ENCODE measurements at regions not wholly inside any gene's neighbourhood (a gene's known extent, or its start where the extent isn't known, plus 50 kb on each side); places are given as distances from the start of the nearest gene placed in this dataset.

DNA sequence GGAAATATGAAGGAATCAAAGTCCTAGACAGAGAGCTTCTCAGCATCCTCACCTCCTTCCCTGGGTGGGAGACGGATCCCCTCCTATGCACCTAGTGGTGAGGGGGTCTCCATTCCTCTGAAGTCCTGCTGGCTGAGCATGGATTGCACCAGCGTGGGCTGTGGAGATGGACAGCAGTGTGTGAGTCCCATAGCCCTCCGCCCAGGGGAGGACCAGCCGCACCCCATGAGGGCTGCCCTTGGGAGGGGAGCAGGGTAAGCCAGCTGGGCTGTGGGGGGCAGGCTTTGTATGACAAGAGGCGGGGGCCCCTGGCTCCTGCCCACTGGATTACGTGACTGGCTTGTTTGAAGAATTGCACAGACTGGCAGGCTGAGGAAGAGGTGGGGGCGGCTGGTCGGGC is 768.2 kb downstream of the GALR1 start:
- no peaks in the 10 kb centered on the region for H3K4me1 ChIP-seq (ENCODE audit: control insufficient read depth in 3 of 3, insufficient read depth in 3 of 3, low read length in 3 of 3)
- H3K9me3 ChIP-seq (ENCODE audit: control insufficient read depth in 3 of 3, low read length in 3 of 3) = no peaks in the 10 kb centered on the region
- H3K4me3 ChIP-seq (ENCODE audit: low read length in 3 of 3) = no peak overlapping the region
- no peaks in the 10 kb centered on the region for H3K27me3 ChIP-seq (ENCODE audit: control insufficient read depth in 3 of 3, insufficient read depth in 3 of 3, low read length in 3 of 3)
- no peak overlapping the region for H3K9ac ChIP-seq (ENCODE audit: low read depth in 1 of 3, low read length in 3 of 3)
- no peak overlapping the region for H3K27ac ChIP-seq (ENCODE audit: low read depth, low read length)
- H3K36me3 ChIP-seq (ENCODE audit: control insufficient read depth in 3 of 3, insufficient read depth in 3 of 3, low read length in 3 of 3) = no peaks in the 10 kb centered on the region

DNA sequence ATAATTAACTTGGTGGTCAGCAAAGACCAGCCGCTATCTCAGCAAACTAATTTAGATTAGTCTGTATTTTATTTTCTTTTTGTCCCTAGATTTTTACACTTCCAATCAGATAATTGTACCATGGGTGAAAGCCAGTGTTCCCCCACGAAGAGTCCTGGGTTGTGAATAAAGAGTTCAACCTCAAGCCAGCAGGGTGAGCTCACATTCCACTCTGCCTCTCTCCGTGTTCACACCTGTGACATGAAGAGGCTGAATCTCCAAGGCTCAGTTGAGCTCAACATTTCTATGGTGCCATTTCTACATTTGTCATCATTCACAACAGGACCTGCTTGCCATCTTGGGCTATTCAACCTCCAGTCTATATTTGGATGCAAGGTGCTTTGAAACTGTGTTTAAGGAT is 771.5 kb downstream of the GALR1 start:
- H3K4me1 ChIP-seq (ENCODE audit: control insufficient read depth in 3 of 3, insufficient read depth in 3 of 3, low read length in 3 of 3) = no peaks in the 10 kb centered on the region
- no peaks in the 10 kb centered on the region for H3K27me3 ChIP-seq (ENCODE audit: control insufficient read depth in 3 of 3, insufficient read depth in 3 of 3, low read length in 3 of 3)
- H3K4me3 ChIP-seq (ENCODE audit: low read length in 3 of 3) = no peak overlapping the region
- no peak overlapping the region for H3K9ac ChIP-seq (ENCODE audit: low read depth in 1 of 3, low read length in 3 of 3)
- H3K9me3 ChIP-seq (ENCODE audit: control insufficient read depth in 3 of 3, low read length in 3 of 3) = no peaks in the 10 kb centered on the region
- no peak overlapping the region for H3K27ac ChIP-seq (ENCODE audit: low read depth, low read length)
- no peaks in the 10 kb centered on the region for H3K36me3 ChIP-seq (ENCODE audit: control insufficient read depth in 3 of 3, insufficient read depth in 3 of 3, low read length in 3 of 3)

DNA sequence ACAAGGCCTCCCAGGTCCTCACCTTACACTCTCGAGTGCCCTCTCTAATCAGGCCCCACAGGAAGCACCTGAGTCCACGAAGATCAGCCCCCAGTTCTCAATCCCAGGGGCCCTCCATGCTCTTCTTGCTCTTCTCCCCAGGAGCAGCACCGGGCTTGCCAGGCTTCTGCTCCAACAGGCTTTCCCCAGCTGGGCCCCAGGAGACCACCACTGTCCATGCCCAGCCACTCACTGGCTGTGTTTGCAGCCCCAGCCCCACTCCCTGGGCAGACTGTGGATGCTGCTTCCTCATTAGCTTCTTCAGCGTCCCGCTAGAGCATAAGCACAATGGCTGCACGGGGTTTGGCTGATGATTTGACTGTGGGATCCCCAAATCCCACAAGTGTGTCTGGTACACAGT is 781.9 kb downstream of the GALR1 start:
- Histone ChIP-seq H3K9me3 (ENCODE audit: control insufficient read depth in 3 of 3, low read length in 3 of 3) (peaks cover 0 to 4% (median 0%) of the 10 kb centered on the region in 3 donors), H3K9ac (ENCODE audit: low read depth in 1 of 3, low read length in 3 of 3) (no peak overlapping the region), H3K36me3 (ENCODE audit: control insufficient read depth in 3 of 3, insufficient read depth in 3 of 3, low read length in 3 of 3) (no peaks in the 10 kb centered on the region), H3K4me1 (ENCODE audit: control insufficient read depth in 3 of 3, insufficient read depth in 3 of 3, low read length in 3 of 3) (no peaks in the 10 kb centered on the region), H3K27me3 (ENCODE audit: control insufficient read depth in 3 of 3, insufficient read depth in 3 of 3, low read length in 3 of 3) (no peaks in the 10 kb centered on the region), H3K27ac (ENCODE audit: low read depth, low read length) (no peak overlapping the region), H3K4me3 (ENCODE audit: low read length in 3 of 3) (no peak overlapping the region)

DNA sequence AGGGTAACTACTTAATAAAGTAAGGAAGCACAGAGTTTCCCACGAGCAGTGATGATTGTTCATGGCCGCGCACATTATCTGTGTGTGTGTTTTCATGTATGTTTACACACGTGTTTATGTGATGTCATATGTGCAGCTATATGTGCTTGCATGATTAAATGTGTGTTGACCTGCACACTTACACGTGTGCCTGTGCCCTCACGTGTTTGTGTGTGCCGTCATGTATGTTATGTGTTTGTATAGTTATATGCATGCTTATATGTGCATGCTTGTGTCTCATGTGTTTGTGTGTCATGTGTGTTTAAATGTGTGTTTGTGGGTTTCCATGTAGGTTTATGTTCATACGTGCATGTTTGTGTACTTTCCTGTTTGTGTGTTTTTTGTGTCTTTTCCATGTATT is 782.3 kb downstream of the GALR1 start:
- Histone ChIP-seq H3K9ac (ENCODE audit: low read depth in 1 of 3, low read length in 3 of 3) (no peak overlapping the region), H3K36me3 (ENCODE audit: control insufficient read depth in 3 of 3, insufficient read depth in 3 of 3, low read length in 3 of 3) (no peaks in the 10 kb centered on the region), H3K9me3 (ENCODE audit: control insufficient read depth in 3 of 3, low read length in 3 of 3) (peaks cover 0 to 4% (median 0%) of the 10 kb centered on the region in 3 donors), H3K4me3 (ENCODE audit: low read length in 3 of 3) (no peak overlapping the region), H3K4me1 (ENCODE audit: control insufficient read depth in 3 of 3, insufficient read depth in 3 of 3, low read length in 3 of 3) (no peaks in the 10 kb centered on the region), H3K27ac (ENCODE audit: low read depth, low read length) (no peak overlapping the region), H3K27me3 (ENCODE audit: control insufficient read depth in 3 of 3, insufficient read depth in 3 of 3, low read length in 3 of 3) (no peaks in the 10 kb centered on the region)

DNA sequence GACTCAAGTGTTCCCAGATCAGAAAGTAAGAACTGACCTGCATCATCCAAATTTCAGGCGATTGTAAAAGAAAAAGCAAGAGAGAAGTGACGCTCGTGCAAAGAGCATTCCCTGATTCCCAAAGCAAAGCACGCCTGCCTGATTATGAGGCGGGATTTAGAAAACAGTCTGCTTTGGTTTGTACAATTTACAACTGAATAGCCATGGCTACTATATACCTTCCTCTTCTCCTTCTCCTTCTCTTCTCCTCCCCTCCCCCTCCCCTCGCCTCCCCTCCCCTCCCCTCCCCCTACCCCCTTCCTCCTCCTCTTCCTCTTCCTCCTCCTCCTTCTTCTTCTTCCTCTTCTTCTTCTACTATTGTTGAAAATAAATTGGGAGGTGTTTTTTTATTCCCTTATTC is 782.9 kb downstream of the GALR1 start:
- Histone ChIP-seq H3K27ac (ENCODE audit: low read depth, low read length) (no peak overlapping the region), H3K9ac (ENCODE audit: low read depth in 1 of 3, low read length in 3 of 3) (no peak overlapping the region), H3K4me3 (ENCODE audit: low read length in 3 of 3) (no peak overlapping the region), H3K27me3 (ENCODE audit: control insufficient read depth in 3 of 3, insufficient read depth in 3 of 3, low read length in 3 of 3) (no peaks in the 10 kb centered on the region), H3K36me3 (ENCODE audit: control insufficient read depth in 3 of 3, insufficient read depth in 3 of 3, low read length in 3 of 3) (no peaks in the 10 kb centered on the region), H3K9me3 (ENCODE audit: control insufficient read depth in 3 of 3, low read length in 3 of 3) (peaks cover 0 to 4% (median 0%) of the 10 kb centered on the region in 3 donors), H3K4me1 (ENCODE audit: control insufficient read depth in 3 of 3, insufficient read depth in 3 of 3, low read length in 3 of 3) (no peaks in the 10 kb centered on the region)

DNA sequence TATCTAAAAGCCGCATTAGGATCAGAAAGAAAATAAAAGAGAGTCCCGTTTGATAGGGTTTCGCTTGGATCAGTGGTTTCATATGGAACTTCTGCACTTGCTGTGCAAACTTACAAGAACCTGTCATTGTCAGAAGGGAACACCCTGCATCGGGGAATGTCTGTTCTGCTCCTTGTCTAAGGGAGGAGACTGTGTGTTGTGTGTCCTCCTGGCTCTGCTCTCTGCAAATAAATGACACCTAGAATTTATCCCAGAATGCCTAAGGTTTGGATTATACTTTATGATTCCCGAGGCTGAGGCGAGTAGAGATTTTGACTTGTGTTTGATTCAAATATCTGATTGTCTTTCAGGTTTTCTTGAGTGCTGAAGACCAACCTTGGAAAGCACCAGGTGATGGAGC is 785.1 kb downstream of the GALR1 start:
- Histone ChIP-seq H3K4me1 (ENCODE audit: control insufficient read depth in 3 of 3, insufficient read depth in 3 of 3, low read length in 3 of 3) (no peaks in the 10 kb centered on the region), H3K9me3 (ENCODE audit: control insufficient read depth in 3 of 3, low read length in 3 of 3) (peaks cover 0 to 4% (median 0%) of the 10 kb centered on the region in 3 donors), H3K27me3 (ENCODE audit: control insufficient read depth in 3 of 3, insufficient read depth in 3 of 3, low read length in 3 of 3) (no peaks in the 10 kb centered on the region), H3K4me3 (ENCODE audit: low read length in 3 of 3) (no peak overlapping the region), H3K36me3 (ENCODE audit: control insufficient read depth in 3 of 3, insufficient read depth in 3 of 3, low read length in 3 of 3) (no peaks in the 10 kb centered on the region), H3K27ac (ENCODE audit: low read depth, low read length) (no peak overlapping the region), H3K9ac (ENCODE audit: low read depth in 1 of 3, low read length in 3 of 3) (no peak overlapping the region)

DNA sequence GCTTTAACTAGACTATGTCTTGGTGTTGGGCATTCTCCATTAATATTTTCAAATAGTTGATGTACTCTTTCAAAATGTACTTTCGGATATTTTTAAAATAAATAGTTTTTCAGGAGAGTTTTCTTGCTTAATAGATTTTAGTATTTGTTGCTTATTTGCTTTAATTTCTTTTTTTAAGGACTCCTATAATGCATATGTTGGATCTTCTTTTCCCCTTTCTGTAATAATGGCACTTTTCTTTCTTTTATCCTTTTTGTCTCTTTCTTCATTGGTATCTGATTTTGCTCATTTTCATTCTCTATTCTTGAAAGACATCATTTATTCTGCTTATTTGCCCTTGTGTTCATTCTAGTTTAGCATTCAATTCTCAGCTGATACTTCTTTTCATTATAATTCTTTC is 791.6 kb downstream of the GALR1 start:
- no peaks in the 10 kb centered on the region for H3K27me3 ChIP-seq (ENCODE audit: control insufficient read depth in 3 of 3, insufficient read depth in 3 of 3, low read length in 3 of 3)
- no peaks in the 10 kb centered on the region for H3K4me1 ChIP-seq (ENCODE audit: control insufficient read depth in 3 of 3, insufficient read depth in 3 of 3, low read length in 3 of 3)
- H3K27ac ChIP-seq (ENCODE audit: low read depth, low read length) = no peak overlapping the region
- H3K9me3 ChIP-seq (ENCODE audit: control insufficient read depth in 3 of 3, low read length in 3 of 3) = peaks cover 0 to 12% (median 2%) of the 10 kb centered on the region in 3 donors
- H3K4me3 ChIP-seq (ENCODE audit: low read length in 3 of 3) = no peak overlapping the region
- no peak overlapping the region for H3K9ac ChIP-seq (ENCODE audit: low read depth in 1 of 3, low read length in 3 of 3)
- H3K36me3 ChIP-seq (ENCODE audit: control insufficient read depth in 3 of 3, insufficient read depth in 3 of 3, low read length in 3 of 3) = no peaks in the 10 kb centered on the region

DNA sequence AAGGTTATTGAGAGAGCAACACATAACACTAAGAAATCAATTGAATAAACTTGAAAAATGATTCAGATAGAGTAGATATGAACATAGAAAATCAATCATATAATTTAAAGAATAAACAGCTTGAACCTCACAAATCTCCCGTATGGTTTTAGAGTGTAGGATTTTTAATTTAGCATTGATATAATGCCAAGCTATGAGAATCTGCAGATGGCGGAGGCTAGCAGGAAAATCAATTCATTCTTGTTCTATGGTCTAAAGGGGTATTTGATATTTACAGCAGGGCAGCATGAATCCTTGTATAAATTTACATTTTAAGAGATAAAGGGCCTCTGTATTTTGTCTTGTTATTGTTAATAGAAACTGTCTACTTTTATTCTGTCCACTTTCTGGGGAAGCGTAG is 797.0 kb downstream of the GALR1 start:
- H3K4me1 ChIP-seq (ENCODE audit: control insufficient read depth in 3 of 3, insufficient read depth in 3 of 3, low read length in 3 of 3) = no peaks in the 10 kb centered on the region
- no peak overlapping the region for H3K9ac ChIP-seq (ENCODE audit: low read depth in 1 of 3, low read length in 3 of 3)
- H3K9me3 ChIP-seq (ENCODE audit: control insufficient read depth in 3 of 3, low read length in 3 of 3) = peaks cover 0 to 7% (median 0%) of the 10 kb centered on the region in 3 donors
- H3K27me3 ChIP-seq (ENCODE audit: control insufficient read depth in 3 of 3, insufficient read depth in 3 of 3, low read length in 3 of 3) = peaks cover 0 to 9% (median 0%) of the 10 kb centered on the region in 3 donors
- no peak overlapping the region for H3K27ac ChIP-seq (ENCODE audit: low read depth, low read length)
- H3K4me3 ChIP-seq (ENCODE audit: low read length in 3 of 3) = no peak overlapping the region
- H3K36me3 ChIP-seq (ENCODE audit: control insufficient read depth in 3 of 3, insufficient read depth in 3 of 3, low read length in 3 of 3) = no peaks in the 10 kb centered on the region

DNA sequence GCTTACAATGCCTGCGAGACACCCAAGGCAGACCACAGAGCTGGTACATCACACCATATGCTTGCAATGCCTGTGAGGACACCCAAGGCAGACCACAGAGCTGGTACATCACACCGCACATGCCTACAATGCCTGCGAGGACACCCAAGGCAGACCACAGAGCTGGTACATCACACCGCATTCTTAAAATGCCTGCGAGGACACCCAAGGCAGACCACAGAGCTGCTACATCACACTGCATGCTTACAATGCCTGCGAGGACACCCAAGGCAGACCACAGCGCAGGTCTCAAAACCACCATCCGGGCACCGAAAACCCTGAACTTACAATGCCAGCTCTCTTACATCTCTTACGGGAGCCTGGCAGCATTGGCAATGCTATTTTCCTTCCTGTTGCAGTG is 799.6 kb downstream of the GALR1 start:
- Histone ChIP-seq H3K27ac (ENCODE audit: low read depth, low read length) (no peak overlapping the region), H3K27me3 (ENCODE audit: control insufficient read depth in 3 of 3, insufficient read depth in 3 of 3, low read length in 3 of 3) (peaks cover 0 to 12% (median 0%) of the 10 kb centered on the region in 3 donors), H3K9ac (ENCODE audit: low read depth in 1 of 3, low read length in 3 of 3) (no peak overlapping the region), H3K4me1 (ENCODE audit: control insufficient read depth in 3 of 3, insufficient read depth in 3 of 3, low read length in 3 of 3) (no peaks in the 10 kb centered on the region), H3K36me3 (ENCODE audit: control insufficient read depth in 3 of 3, insufficient read depth in 3 of 3, low read length in 3 of 3) (no peaks in the 10 kb centered on the region), H3K4me3 (ENCODE audit: low read length in 3 of 3) (no peak overlapping the region), H3K9me3 (ENCODE audit: control insufficient read depth in 3 of 3, low read length in 3 of 3) (no peaks in the 10 kb centered on the region)

DNA sequence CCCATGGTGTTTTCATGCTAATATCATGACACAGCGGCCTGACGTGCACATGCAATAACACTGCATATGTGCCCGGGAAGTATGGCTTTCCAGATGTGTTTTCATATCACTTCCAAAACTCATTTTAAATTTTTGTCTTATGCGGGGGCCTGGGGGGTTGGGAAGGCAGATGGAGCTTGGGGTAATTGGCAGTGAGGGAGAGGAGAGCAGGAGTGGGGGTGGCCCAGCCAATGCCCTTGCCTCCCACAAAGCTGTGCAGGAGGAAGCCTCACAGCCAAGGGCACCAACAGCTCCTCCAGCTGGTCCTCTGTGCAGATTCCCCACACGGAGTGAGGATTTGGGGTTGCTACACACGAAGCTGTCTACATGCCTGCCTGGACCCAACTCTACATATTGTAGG is 805.2 kb downstream of the GALR1 start:
- no peak overlapping the region for H3K4me3 ChIP-seq (ENCODE audit: low read length in 3 of 3)
- peaks cover 0 to 2% (median 0%) of the 10 kb centered on the region in 3 donors for H3K27me3 ChIP-seq (ENCODE audit: control insufficient read depth in 3 of 3, insufficient read depth in 3 of 3, low read length in 3 of 3)
- no peak overlapping the region for H3K27ac ChIP-seq (ENCODE audit: low read depth, low read length)
- H3K9me3 ChIP-seq (ENCODE audit: control insufficient read depth in 3 of 3, low read length in 3 of 3) = peaks cover 0 to 4% (median 2%) of the 10 kb centered on the region in 3 donors
- H3K4me1 ChIP-seq (ENCODE audit: control insufficient read depth in 3 of 3, insufficient read depth in 3 of 3, low read length in 3 of 3) = no peaks in the 10 kb centered on the region
- H3K36me3 ChIP-seq (ENCODE audit: control insufficient read depth in 3 of 3, insufficient read depth in 3 of 3, low read length in 3 of 3) = no peaks in the 10 kb centered on the region
- no peak overlapping the region for H3K9ac ChIP-seq (ENCODE audit: low read depth in 1 of 3, low read length in 3 of 3)

DNA sequence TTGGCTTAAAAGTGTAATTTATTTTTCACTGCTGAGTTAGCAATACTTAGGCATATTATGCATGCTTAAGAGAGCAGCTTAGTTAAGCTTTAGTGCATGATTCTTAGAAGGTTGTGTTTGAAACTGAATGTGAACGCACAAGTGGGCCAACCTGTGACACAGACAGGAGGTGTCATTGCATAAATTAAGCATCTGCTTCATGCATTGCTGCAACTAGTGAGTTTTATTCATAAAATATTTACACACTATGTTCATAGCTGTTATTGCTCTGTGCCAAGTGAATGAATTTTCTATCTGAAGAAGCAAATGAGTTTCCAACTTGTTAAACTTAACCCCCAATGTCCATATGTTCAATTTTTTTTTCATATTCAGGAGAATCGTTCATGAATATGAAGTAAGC is 806.4 kb downstream of the GALR1 start:
- Histone ChIP-seq H3K4me3 (ENCODE audit: low read length in 3 of 3) (no peak overlapping the region), H3K9ac (ENCODE audit: low read depth in 1 of 3, low read length in 3 of 3) (no peak overlapping the region), H3K4me1 (ENCODE audit: control insufficient read depth in 3 of 3, insufficient read depth in 3 of 3, low read length in 3 of 3) (no peaks in the 10 kb centered on the region), H3K27me3 (ENCODE audit: control insufficient read depth in 3 of 3, insufficient read depth in 3 of 3, low read length in 3 of 3) (peaks cover 0 to 2% (median 0%) of the 10 kb centered on the region in 3 donors), H3K9me3 (ENCODE audit: control insufficient read depth in 3 of 3, low read length in 3 of 3) (peaks cover 0 to 4% (median 2%) of the 10 kb centered on the region in 3 donors), H3K27ac (ENCODE audit: low read depth, low read length) (no peak overlapping the region), H3K36me3 (ENCODE audit: control insufficient read depth in 3 of 3, insufficient read depth in 3 of 3, low read length in 3 of 3) (no peaks in the 10 kb centered on the region)
